T follicular helper cell (primary cell): ENCODE measurements at regions not wholly inside any gene's neighbourhood (a gene's known extent, or its start where the extent isn't known, plus 50 kb on each side); places are given as distances from the start of the nearest gene placed in this dataset.

Source experiments
- DNase-seq: peaks from one replicate; pipeline ENCODE4 v3.0.0-alpha.2; 2020; ENCODE audit warnings: low read depth

DNA sequence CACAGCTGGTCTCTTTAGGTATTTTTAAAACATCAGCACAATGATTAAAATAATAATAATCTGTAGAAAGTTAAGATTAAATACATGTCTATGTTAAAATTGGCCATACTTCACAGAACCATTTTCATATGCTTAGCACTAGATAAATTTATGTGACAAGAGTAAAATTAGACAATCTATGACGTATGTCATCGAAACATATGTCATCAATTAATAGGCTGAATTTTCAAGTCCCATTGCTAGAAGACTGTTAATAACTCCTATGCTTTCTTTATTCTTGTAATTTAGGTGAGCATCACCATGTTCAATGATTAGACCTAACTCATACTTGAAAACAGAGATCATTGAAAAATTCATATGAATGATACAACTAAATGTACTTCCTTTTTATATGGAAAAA, 593.3 kb upstream of the KCNMB2 start:
- DNase-seq: no peak

DNA sequence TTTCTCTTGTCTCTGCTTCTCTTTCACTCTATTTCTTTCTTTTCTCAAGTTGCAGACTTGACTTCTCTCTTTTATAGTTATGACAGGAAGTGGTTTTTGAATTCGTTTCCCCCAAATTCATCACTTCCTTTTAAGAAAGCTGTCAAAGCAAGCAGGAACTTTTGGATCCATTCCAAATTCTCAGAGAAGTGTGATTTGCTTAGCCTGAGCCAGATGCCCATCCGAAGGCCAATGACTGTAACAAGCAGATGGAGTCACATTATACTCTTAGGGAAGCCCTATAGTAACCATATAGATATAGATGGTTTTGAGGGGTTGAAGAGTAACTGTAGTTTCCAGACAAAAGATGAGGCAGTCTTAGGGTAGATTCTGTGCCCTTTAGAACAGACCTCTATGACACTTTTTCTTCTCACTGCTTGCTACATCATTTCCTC, 592.0 kb upstream of the KCNMB2 start:
- DNase-seq: no peak

DNA sequence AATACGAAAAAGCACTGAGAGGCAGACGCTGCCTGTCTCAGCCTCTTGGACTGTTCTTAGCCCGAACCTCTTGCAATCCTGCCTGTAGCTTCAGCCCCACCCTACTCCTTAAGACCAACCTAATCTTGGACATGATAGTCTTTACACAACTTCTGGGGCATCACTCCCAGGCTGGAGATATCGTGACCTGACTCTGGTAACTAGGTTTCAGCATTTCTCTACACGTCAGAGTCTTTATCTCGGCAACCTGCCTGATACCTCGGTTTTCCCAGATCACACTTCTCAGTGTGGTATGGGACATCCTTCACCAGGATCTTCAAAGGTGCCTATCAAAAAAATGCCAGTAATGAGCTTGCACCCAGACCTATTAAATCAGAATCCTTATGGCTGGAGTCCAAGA, 590.2 kb upstream of the KCNMB2 start:
- no peak for DNase-seq

DNA sequence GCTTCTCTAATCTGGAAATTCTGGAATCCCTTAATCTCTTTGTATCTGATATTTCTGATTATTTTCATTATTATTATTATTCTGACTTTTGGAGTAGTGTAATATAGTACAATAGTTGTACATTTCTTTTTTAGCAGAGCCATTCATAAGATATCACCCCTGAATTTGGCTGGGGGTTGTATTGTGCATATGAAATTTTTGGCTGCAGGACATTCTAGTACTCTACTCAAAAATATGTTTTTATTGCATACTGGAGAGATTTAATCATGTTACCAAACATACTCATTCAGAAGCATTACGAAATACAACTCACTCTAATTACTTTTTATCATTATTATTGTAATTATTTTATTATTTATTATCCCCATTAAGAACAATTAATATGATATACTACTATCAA, 589.7 kb upstream of the KCNMB2 start:
- DNase-seq: no peak

DNA sequence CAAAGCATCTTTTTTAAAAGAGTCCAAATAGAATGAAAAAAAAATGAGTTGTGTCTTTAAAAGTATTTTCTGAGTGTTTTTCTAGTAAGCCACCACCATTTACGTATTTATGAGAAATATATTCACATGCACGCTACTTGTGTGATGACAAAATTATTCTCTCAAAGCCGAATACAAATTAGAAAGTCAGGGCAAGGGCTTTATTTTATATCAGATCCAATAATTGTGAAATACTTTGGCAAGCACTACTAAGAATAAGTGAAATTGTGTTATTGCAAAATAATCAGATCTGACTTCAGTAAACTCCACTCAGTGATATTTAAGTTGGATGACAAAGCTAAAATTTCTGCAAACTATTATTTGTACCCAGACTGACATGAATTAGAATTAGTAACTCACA, 589.3 kb upstream of the KCNMB2 start:
- DNase-seq: no peak

DNA sequence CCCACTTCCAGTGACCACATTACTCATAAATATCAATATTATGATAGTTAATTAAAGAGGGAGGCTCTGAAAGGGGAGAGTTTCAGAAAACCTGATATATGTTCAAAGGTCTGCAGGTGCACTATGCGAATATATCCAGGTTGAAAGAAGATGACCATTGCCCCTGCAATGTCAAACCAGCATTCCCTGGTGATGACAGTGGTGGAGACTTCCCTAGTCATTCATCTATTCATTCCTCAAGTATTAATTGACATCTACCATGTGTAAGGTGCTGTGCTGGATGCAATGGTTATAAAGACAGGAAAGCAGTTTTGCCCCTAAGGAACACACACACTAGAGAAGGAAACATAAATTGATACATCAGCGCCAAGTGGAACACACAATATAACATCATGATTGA, 588.3 kb upstream of the KCNMB2 start:
- DNase-seq: no peak

DNA sequence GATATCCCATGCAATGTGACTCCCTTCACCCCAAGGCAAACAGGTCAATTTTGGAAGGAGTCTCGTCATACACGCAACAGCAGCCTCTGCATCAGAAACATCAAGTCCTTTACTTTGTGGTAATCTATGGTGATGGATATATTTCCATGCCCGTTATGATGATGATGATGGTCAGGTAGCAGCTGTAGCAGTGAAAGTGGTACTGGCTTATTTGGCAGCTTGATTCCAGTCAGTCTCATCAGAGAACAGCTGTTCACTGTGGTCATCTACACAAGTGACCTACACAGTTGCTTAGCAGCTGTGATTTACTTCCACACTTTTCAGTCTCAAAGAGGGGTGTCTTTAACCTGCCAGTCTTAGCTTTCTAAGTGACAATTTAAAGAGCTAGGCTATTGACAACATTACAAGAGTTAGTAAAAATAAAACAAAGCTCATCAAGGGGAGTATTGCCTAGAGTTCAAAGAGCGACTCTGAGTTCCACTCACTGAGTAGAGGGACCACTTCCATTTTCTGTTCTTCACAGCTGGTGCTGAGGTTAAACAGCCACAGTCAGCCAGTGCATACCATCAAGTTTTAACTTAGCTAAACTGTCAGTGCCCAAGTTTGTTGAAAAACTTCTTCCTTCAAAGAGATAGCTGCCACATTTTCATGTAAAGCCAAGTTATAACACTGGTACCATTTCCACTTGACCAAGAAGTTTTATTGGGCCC, 587.4 kb upstream of the KCNMB2 start:
- DNase-seq: no peak

DNA sequence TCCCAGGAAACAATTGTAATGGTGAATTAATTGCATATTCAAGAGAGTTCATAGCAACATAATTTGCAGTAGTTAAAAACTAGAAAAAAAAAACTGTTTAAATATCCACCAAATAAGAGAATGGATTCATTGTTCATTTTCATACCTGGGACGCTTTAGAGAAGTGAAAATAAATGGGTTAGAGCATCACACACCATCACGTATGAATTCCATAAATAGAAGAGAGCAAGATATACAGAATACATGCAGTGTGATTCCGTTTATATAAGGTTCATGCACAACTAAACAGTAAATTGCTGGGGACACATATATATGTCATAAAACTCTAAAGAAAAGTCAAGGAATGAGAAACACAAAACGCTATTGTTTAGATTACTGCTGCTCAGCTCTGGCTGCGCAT, 577.0 kb upstream of the KCNMB2 start:
- no peak for DNase-seq

DNA sequence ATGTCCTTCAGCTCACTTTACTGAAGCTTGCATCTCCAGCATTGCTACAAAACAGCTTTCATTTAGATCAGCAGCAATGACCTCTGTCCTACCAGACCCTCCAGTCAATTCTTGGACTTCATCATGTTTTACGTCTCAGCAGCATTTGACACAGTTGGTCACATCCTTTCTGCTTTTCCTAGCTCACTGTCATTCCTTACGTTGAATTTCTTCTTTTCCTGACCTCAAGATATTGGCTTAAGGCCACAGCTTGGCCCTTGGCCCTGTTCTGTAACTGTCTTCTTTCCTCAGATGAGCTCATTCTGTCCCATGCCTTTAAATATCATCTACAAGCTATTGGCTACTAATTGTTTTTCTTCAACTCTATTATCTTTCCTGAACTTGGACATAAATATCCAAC, 576.2 kb upstream of the KCNMB2 start:
- no peak for DNase-seq

DNA sequence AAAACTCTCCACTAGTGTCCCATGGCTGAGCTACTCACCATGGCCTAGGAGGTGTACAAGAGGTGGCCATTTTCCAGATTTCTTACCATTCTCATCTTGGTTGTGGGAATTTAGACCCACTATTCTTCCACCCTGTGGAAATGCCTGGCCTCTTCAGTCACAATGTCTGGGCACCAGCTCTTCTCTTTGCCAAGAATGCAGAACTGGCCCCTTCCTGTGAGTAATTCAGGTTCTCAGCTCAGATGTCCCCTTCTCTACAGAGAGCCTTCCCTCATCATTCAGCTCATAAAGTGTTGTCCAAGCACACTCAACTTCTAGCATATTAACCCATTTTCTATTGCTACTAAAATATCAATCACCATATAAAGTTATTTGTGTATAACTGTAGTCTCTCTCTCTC, 575.5 kb upstream of the KCNMB2 start:
- no peak for DNase-seq

DNA sequence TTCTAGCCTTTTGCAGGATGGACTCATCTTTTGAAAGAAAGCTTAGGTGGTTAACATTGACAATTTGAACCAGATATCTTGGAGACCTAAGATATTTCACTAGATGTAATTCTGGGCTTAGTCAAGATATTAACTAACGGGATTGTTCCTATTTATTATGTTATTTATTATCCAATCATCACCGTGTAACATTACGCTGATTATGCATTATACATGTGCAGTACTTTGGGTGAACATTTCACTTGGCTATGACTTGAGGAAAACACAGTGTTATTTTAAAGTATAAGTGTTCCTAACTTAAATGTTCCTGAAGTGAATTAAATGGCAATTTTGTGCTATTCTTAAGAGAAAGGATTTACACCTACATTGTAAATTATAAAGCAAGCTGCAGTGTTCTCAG, 574.5 kb upstream of the KCNMB2 start:
- DNase-seq: no peak

DNA sequence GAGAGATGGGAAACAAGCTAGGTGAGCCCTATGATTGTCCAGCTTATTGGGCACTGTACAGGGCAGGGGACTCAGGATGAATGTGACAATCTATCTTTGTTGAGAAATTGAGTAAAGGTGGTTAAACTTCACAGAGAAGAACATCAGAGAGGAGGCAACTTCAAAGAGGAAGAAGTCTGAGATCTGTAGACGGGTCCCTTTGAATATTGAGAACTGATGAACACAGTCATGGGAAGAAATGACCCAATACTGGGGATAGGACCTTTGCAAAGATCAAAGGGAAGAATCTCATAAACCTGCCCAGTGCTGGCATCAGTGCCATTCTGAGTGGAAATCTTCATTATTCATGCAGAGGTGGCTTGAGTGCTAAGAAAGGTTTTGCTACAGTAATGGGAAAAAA, 569.7 kb upstream of the KCNMB2 start:
- DNase-seq: no peak

DNA sequence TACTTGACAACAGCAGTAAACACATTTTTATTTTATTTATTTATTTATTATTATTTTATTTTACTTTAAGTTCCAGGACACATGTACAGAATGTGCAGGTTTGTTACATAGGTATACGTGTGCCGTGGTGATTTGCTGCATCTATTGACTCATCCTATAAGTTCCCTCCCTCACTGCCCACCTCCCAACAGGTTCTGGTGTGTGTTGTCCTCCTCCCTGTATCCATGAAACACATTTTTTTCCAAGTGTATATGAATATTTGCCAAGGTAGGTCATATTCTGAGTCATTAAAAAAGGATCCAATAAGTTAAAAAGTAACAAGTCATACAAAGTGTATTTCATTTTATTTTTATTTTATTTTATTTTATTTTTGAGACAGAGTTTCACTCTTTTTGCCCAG, 567.3 kb upstream of the KCNMB2 start:
- no peak for DNase-seq

DNA sequence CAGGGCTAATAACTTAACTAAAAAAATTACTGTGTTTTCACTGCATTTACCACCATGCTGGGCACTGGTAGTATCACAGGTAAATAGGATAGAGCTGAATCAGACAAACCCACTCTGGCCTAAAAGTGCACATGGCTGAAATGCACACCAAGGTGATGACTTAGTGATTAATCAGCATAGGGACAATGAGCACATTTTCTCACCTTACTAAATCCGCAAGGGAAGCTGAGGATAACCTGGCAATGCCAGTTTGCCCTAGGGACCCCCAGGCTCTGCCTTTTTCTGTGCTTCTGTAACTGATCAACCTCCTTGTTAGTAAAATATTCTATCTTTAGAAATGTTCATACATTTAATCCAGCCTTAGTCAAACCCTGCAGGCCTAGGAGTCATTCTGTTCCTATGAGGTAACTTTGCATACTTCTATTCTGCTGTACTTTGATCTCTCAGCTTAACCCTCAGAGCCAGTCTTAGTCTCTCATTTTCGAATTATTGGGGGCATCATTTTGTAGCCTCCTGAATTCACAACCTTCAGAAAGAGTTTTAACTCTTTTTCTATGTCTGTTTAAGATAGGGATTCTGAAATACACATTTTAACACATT, 562.9 kb upstream of the KCNMB2 start:
- no peak for DNase-seq

DNA sequence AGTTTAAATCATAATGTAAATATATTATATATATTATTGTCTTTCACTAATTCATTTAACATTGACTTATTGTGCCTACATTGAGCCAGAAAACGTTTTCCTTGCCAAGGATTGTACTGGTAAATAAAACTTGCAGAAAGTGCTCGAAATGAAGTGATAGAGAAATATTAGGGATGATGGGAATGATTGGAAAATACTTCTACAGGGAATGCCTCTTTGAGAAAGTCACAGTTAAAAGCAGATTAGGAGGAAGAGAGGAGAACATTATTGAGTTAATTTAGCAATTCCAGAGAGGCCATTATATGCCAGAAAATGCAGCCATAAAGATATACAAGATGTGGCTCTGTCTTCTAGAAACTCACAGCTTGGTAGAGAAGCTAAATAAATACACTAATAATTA, 560.0 kb upstream of the KCNMB2 start:
- DNase-seq: no peak

DNA sequence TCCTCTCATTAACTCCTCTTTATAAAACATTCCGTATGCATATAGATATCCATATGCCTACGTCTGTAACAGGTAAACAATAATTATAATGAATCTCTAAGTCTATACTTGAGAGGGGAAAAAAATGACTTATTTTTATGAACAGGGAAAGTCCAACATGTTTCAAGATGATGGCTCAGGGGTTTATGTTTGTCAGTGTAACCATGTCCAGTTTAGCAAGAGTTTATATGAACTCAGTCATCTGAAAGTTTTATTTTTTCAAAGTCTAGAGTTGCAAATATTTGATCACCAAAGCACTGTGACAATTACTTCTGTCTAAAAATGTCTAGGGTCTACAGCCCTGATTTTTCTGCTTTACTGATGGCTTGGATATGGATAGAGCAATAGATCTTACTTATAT, 559.4 kb upstream of the KCNMB2 start:
- DNase-seq: no peak

DNA sequence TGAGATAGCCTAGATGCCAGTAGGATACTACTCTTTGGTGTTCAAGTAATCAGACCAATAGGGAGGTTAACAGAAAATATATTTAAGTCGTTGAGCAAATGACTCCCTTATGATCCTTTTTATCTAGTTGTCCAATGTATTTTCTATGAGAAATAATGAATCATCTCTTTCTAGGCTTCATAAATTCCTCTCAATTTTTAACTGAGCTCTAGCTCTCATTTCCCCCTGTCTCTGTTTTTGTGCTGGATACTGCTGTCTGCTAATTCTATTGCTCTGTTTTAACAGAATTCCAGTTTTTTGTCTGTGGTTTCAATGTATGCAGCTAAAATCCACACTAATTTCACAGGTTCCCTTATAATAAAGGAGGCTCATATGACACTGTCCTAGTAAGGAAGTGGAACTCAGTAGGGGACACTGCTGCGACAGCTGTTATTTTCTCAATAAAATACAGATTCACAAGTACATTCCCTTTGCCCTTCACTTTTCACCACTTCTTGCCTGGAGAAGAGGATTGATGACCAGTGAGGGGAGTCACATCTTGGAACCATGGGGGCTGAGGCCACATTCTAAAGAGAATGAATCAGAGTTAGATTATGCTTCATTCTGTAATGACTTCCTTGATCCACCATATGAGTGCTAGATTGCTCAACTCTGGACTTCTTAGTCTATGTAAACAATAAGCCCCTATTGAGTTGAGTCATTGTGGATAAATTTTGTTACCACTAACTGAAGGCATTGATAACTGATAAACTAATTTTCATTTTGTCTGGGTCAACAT, 558.7 kb upstream of the KCNMB2 start:
- DNase-seq: no peak

DNA sequence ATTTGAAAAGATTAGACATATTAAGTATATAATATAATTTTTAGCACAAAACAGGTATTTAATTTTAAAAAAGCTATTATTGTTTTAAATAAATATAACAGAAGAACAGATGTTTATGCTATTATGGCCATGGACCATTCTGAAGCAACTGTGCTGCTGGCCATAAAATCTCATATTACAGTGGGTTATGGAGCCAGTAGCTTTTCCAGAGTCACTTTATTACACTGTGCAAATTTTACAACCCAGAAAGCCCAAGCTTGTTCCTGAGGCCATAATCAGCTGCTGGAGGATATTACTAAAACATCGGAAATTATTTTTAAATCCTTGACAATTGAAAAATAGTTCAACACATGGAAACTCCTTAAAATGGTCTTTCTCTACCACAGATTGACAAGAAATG, 557.3 kb upstream of the KCNMB2 start:
- DNase-seq: no peak

DNA sequence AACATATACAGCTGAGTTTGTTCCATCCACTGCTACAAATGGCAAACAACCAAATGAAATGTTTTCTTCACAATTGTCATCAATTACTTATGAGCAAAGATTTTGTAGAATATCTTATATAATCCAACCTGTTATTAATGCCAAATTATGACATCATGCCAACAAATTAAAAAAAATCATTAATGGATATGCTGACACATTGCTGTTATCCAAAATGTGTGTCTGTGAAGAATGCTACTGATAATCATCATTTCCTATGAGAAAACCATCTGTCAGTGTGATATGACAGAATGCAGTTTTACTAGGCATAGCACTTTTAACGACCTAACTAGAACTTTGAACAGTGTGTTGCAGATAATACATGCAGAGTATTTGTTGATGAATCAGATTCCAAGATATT, 556.5 kb upstream of the KCNMB2 start:
- no peak for DNase-seq

DNA sequence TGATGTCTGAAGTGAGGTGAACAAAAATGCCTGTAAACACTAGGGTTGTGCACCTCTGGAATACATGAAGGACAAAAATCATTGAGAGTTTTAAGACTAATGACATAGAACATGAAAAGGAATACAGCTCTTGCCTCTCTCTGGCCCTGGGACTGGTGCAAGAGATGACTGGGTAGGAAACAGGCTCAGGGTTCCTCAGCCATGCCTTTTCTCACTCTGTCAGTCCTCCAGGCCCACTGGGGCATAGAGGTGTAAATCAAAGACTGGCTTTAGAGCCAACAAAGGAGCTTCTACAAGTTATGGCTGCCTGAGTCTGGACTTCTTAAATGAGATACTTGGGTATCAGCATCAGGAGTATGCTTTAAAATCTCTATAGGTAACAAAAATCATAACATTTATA, 554.7 kb upstream of the KCNMB2 start:
- no peak for DNase-seq

DNA sequence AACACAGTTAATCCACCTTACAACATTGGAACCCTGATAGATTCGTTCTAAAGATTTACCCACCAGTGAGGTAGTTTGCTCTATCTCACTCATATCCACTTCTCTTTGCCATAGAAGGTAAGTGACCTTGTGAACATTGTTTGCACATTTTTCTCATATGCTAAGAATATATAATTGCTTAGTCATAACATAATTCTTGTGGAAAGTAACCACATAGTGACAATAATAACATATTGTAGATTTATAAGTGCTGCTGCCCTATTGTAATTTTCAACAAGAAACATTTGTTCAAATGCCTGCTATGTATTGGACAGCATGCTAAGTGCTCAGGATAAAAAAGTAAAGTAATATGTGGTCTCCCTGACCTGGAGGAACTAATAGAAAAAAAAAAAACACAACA, 554.2 kb upstream of the KCNMB2 start:
- no peak for DNase-seq

DNA sequence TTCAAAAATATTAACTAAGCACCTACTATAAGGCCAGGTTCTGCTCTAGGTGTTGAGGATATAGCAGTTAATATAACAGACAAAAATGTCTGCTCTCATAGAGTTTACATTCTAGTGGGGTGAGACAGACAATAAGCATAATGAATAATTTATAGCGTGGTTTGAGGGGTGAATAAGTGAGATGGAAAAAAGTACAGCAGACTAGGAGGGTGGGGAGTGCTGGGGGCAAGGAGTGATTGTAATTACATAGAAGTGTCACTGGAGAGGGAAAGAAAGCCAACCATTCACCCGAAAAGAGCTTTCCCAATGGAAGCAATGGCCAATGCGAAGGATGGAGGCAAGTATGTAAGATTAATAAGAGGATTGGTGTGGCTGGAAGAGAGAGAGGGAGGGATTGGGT, 552.9 kb upstream of the KCNMB2 start:
- DNase-seq: no peak
